Gastroesophageal sphincter (tissue), 4 donors: ENCODE measurements at regions not wholly inside any gene's neighbourhood (a gene's known extent, or its start where the extent isn't known, plus 50 kb on each side); places are given as distances from the start of the nearest gene placed in this dataset.
"Not testable (repeated sequence)": the region's sequence is repeated elsewhere in the genome, so short reads cannot be mapped to it uniquely, and the experiment has no call there.

ENCODE experiments used
- ATAC-seq: fragments of 150-250 bp; one replicate; pipeline ENCODE4 v1.9.1; 2016; ENCODE audit warnings: mild to moderate bottlenecking, moderate library complexity
- H3K27ac ChIP-seq, 4 donors: fragments of 200-600 bp; sonication (generic) in 3 of 4; 1 replicate in 3 of 4; 2 replicates in 1 of 4; pipeline ENCODE4 v1.5.1; 2016 to 2019
- H3K27me3 ChIP-seq: fragments of 200-600 bp; sonication (generic); one replicate; pipeline ENCODE4 v1.5.1; 2019
- H3K36me3 ChIP-seq, 2 donors: fragments of 200-600 bp; sonication (generic); one replicate each; pipeline ENCODE4 v1.5.1; 2019; ENCODE audit warnings: control low read depth in 1 of 2
- H3K4me1 ChIP-seq, 3 donors: fragments of 200-600 bp; sonication (generic); 1 replicate in 2 of 3; 2 replicates in 1 of 3; pipeline ENCODE4 v1.5.1; 2016 to 2019; ENCODE audit warnings: control low read depth in 2 of 3
- H3K4me3 ChIP-seq, 2 donors: fragments of 200-600 bp; sonication (generic); one replicate each; pipeline ENCODE4 v1.5.1; 2019; ENCODE audit warnings: mild to moderate bottlenecking in 1 of 2, moderate library complexity in 1 of 2
- H3K9me3 ChIP-seq, 3 donors: fragments of 200-600 bp; sonication (generic); one replicate each; pipeline ENCODE4 v1.5.1; 2017 to 2019; ENCODE audit warnings: control low read depth in 2 of 3
- CTCF ChIP-seq, 4 experiments: fragments of 200-600 bp in 2 of 4; fragments of 450-650 bp in 2 of 4; sonication (generic) in 1 of 4; IDR thresholded peaks; one replicate each; pipeline ENCODE4 v1.5.1; 2017 to 2019; ENCODE audit warnings: antibody characterized with exemption in 4 of 4, mild to moderate bottlenecking in 2 of 4, moderate library complexity in 2 of 4
- EP300 ChIP-seq: sonication (generic); formaldehyde crosslinking; IDR thresholded peaks from one replicate; pipeline ENCODE4 v1.6.1; 2017; ENCODE audit warnings: antibody characterized with exemption, mild to moderate bottlenecking
- POLR2A ChIP-seq, 2 donors: fragments of 450-650 bp; IDR thresholded peaks; one replicate each; pipeline ENCODE4 v1.6.1; 2017; ENCODE audit warnings: antibody characterized with exemption in 2 of 2, mild to moderate bottlenecking in 2 of 2, moderate library complexity in 1 of 2
- POLR2AphosphoS5 ChIP-seq: sonication (generic); formaldehyde crosslinking; IDR thresholded peaks from one replicate; pipeline ENCODE4 v1.6.1; 2017; ENCODE audit warnings: antibody characterized with exemption
- WGBS, 2 donors: methylation state at CpG; one replicate each; pipeline ENCODE4 v1.1.5; 2018; ENCODE audit warnings: low coverage in 1 of 2; 5-methylcytosine and 5-hydroxymethylcytosine counted together

DNA sequence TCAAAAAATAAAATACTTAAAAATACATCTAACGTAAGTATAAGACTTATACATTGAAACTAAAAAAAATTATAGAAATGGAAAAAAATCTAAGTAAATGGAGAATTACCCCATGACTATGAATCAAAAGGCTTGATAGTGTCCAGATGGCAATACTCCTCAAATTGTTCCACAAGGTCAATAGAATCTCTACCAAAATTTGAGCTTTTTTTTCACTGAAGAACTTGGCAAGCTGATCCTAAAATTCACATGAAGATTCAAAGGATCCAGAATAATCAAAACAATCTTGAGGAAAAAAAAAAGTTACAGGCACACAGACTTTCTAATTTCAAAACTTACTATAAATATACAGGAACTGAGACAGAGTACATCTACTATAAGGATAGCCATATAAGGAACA, 448.4 kb upstream of the CDH11 start:
- 63 to 100% methylated on average over 1 of the region's 1 CpG for WGBS, 2 donors
- Histone ChIP-seq H3K36me3 (no peaks in the 10 kb centered on the region), H3K4me1 (no peaks in the 10 kb centered on the region), H3K27ac (no peak overlapping the region), H3K27me3 (no peaks in the 10 kb centered on the region), H3K9me3 (no peaks in the 10 kb centered on the region), H3K4me3 (no peak overlapping the region)
- ATAC-seq, result no peak
- TF ChIP-seq CTCF (IDR thresholded peaks at IDR 0.05), result no peak
- no peak for TF ChIP-seq EP300
- no peak for TF ChIP-seq POLR2A (IDR thresholded peaks at IDR 0.05)
- no peak for TF ChIP-seq POLR2AphosphoS5

DNA sequence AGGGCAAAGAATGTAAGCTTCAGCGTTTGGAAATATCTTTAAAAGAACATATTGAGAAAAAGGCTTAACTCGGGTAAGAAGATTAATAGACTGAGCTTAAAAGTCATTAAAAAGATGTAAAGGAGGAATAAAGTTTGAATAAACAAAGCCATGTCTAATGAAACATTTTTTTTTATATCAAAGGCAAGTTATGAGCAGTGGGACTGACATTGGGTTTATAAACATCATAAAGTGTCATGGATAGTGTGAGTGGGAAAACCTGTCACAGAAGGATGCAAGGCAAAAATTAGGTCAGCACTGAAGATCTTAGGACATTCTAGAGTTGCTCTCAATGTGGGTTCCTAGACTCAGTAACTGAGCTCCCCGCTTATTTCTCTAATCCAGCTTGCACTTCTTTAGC, 438.0 kb upstream of the CDH11 start:
- H3K27ac ChIP-seq, result no peak overlapping the region
- H3K36me3 ChIP-seq, result no peaks in the 10 kb centered on the region
- no peaks in the 10 kb centered on the region for H3K4me1 ChIP-seq
- no peaks in the 10 kb centered on the region for H3K27me3 ChIP-seq
- ATAC-seq, result no peak
- H3K4me3 ChIP-seq, result no peak overlapping the region
- peaks cover 0 to 16% (median 0%) of the 10 kb centered on the region in 3 donors for H3K9me3 ChIP-seq
- WGBS, 2 donors, result 51 to 60% methylated on average over 3 of the region's 3 CpGs
- TF ChIP-seq POLR2A (IDR thresholded peaks at IDR 0.05) (no peak), CTCF (IDR thresholded peaks at IDR 0.05) (no peak), POLR2AphosphoS5 (no peak), EP300 (no peak)

DNA sequence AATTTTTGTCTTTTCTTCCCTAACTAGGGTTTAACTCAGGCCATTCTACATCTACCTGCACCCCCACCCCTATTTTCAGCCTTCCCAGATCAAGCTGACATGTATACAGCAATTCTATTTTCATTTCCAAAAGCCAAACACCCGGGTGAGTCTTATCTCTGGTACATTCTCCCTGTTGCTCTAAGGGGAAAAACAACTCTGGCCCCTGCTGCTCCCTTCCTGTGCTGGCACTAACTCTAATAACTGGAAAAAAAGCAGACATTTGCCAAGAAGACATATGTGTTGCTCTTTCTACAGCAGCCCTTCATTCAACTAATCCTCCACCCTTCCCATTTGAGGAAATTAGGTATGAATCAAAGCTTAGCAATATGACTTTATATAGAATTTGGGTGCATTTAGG, 427.8 kb upstream of the CDH11 start:
- peaks cover 0 to 11% (median 0%) of the 10 kb centered on the region in 3 donors for H3K9me3 ChIP-seq
- H3K36me3 ChIP-seq, H3K27me3 ChIP-seq, H3K4me1 ChIP-seq, ATAC-seq, H3K4me3 ChIP-seq, H3K27ac ChIP-seq: not testable (repeated sequence)
- 25% methylated on average over 1 of the region's 1 CpG; no CpG with 5 or more reads in 1 of the 2 donors for WGBS, 2 donors

- TF ChIP-seq EP300 (no peak), POLR2AphosphoS5 (no peak), POLR2A (IDR thresholded peaks at IDR 0.05) (no peak), CTCF (IDR thresholded peaks at IDR 0.05) (no peak)
- Histone ChIP-seq H3K9me3 (peaks cover 0 to 11% (median 0%) of the 10 kb centered on the region in 3 donors), H3K27me3 (no peaks in the 10 kb centered on the region), H3K27ac (no peak overlapping the region), H3K36me3 (no peaks in the 10 kb centered on the region), H3K4me1 (no peaks in the 10 kb centered on the region), H3K4me3 (no peak overlapping the region)
- ATAC-seq, result no peak
- WGBS, 2 donors, result 83 to 89% methylated on average over 2 of the region's 2 CpGs
Observed at GRCh38 chr16:65548470-65548869, 426.6 kb upstream of the CDH11 start.

- Histone ChIP-seq H3K4me1 (no peaks in the 10 kb centered on the region), H3K4me3 (no peak overlapping the region), H3K9me3 (peaks cover 0 to 11% (median 0%) of the 10 kb centered on the region in 3 donors), H3K27ac (no peak overlapping the region), H3K36me3 (no peaks in the 10 kb centered on the region), H3K27me3 (no peaks in the 10 kb centered on the region)
- no peak for TF ChIP-seq POLR2AphosphoS5
- no peak for TF ChIP-seq POLR2A (IDR thresholded peaks at IDR 0.05)
- no peak for TF ChIP-seq EP300
- TF ChIP-seq CTCF (IDR thresholded peaks at IDR 0.05), result no peak
- ATAC-seq, result no peak
- 37 to 62% methylated on average over 5 to 6 of the region's 7 CpGs for WGBS, 2 donors
Observed at GRCh38 chr16:65547772-65548446, 426.0 kb upstream of the CDH11 start.
